ENCODE measurements at regions not wholly inside any gene's neighbourhood (a gene's known extent, or its start where the extent isn't known, plus 50 kb on each side); places are given as distances from the start of the nearest gene placed in this dataset.

GRCh38 chr13:106351251-106351650 is 184.2 kb downstream of the EFNB2 start:
- DNase-seq = no peak

DNA sequence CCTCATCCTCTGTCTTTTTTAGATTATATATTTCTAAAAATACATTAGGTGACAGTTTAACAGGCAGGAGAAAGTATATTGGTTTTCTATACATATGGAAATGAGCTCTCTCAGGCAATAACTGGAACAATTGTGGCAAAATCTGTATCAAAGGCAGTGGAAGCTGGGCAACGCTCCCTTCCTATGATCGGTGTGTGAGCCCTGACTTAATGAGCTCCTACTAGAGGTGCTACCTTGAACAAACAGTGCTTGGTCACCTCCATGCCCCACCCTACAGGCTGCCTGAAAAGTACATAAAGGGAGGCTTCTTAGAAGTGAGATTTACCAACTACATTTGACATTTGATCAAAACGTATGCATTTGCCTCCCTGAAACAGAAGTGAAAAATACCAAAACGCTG is 185.3 kb downstream of the EFNB2 start:
- no peak for DNase-seq

DNA sequence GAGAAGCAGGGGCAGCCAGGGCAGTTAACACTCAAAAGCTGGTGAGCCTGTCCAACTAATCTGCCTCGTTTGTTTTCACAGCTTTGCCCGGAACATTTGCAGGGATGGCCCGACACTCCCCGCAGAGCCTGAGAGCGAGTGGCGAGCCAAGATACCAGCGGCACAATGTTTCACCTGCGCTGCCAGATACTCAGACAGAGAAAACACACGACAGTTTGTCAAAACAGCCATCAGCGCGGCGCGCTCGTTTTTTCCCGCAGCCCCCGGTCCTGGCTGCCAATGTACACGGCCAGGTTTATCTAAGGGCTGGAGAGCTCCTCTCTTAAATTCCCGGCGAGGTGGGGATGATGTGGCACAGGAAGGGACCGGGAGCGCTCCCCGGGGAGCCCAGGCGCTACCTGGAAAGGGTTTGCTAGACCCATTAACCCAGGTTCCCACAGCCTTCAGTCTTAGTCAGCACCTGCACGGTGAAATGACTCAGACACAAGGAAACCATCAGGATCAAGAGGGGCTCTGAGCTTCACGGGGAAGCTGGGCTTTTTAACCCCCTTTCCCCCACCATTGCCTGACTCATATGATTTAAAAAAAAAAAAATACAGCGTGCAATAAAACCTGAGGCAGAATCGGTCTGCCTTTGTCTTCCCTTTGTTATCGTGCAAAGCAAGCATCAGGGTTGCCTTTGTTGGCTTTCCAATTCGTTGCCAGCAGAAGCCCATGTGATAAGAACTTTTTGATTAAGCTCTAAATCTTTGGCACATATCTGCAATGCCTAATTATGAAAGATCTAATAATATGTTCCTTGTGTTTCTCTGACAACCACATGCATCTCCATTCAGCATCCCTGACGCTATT is 186.2 kb downstream of the EFNB2 start:
- DNase-seq = peak in 1 of 2 donors; percentile 12

- no peak for DNase-seq
Observed at GRCh38 chr13:106348075-106348840, 187.2 kb downstream of the EFNB2 start.

GRCh38 chr13:106344342-106344741 is 191.1 kb downstream of the EFNB2 start:
- DNase-seq = no peak

GRCh38 chr13:106343836-106344235 is 191.6 kb downstream of the EFNB2 start:
- no peak for DNase-seq

- DNase-seq = no peak
Observed at GRCh38 chr13:106340249-106340648, 195.2 kb downstream of the EFNB2 start.

DNA sequence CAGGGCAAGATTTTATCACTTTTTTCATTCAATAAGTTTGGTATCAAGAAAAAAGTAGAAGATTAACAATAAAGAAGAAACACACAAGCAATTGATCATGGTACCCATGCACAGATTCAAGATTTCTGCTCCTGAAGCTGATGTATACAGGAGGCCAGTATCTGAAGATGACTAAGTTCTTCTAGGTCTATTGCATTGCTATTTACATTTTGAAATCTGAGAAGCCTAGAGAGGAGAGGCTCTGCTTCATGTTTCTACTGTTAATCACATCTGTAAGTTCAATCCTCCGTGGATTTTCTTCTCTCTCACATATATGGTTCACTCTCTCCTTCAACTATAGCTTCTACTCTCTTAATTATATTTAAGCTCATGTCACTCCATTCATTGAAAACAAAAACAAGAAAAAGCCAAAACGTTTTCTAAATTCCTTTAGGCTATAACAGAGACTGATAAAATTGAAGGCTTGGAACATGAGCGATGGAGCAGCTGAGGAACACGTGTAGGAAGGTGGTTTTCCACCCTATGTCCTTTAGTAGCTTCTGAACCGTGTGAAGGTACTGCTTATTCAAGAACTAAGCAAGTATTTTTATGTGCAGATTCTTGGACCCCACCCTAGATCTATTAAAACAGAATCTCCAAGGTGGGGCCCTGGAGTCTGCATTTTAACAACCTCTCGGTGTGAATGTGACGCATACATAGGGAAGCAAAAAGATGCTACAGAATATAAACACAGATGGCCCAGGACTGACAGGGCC is 198.2 kb downstream of the EFNB2 start:
- no peak for DNase-seq

DNA sequence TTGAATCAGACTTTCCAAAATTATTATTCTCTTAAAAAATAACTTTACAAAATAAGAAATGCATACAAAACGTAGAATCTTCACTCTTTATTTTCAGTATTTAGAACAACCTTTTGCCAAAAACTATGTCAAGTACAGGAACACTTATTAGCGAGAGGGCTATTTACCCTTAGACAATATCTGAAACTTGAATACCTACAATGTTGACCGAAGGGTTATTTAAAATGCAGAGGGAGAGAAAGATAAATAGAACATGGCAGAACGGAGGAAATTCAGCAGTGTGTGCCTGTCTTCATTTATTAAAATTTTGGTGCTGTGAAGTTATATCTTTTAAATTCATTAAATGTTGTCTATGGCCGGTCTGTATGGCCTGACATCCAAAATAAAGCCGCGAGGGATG is 198.8 kb downstream of the EFNB2 start:
- no peak for DNase-seq

- no peak for DNase-seq
Observed at GRCh38 chr13:106332621-106333020, 202.8 kb downstream of the EFNB2 start.

DNA sequence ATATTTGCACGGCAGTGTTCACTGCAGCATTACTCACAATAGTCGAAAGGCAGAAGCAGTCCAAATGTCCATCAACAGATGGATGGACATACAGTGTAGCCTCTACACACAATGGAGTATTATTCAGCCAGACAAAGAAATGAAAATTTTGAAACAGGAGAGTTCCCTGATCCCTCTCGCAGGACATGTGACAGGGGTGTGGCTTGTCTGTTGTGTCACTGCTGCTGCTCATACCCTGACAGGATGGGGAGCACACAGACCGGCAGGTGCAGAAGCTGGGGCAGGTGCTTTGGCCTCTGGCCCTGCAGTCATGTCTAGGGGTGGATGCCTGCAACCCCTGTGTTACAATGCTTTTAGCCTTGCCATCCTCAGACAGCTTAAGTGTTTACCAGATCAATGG is 204.3 kb downstream of the EFNB2 start:
- DNase-seq = no peak

- DNase-seq = no peak
Observed at GRCh38 chr13:106329941-106330340, 205.5 kb downstream of the EFNB2 start.

- no peak for DNase-seq
Observed at GRCh38 chr13:106326751-106327150, 208.7 kb downstream of the EFNB2 start.

- no peak for DNase-seq
Observed at GRCh38 chr13:106324444-106324843, 211.0 kb downstream of the EFNB2 start.

DNA sequence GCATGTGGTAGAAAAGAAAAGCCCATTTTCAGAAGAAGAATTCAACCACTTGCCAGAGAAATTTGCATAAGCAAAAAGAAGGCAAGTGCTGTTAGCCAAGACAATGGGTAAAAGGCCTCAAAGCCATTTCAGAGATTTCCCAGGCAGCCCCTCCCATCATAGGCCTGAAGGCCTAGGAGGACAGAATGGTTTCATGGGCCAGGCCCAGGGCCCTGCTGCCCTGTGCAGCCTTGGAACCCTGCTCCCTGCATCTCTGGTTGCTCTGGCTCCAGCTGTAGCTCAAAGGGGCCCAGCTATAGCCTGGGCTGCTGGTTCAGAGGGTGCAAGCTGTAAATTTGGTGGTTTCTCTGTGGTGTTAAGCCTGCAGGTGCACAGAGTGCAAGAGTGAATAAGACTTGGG is 212.8 kb downstream of the EFNB2 start:
- no peak for DNase-seq

- DNase-seq = peak; percentile 24 to 31
Observed at GRCh38 chr13:106318941-106319411, 216.5 kb downstream of the EFNB2 start.

DNA sequence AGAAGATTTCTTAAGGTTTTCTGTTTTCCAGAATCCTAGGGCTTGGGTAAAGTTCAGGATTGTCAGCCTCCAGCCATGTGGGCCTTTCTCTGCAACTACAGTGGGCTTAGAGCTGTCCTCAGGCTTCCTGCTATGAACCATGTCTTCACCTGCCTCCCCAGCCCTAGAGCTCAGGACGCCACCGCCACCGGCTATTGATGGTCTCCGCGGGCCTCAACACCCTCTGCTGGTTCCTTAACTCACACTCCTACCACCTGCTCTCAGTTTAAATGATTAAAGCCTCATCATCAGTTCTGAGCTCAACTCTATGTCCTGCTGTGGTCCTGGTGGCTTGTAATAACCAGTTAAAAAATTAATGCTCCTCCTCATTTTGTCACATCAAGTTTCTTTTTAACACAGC is 221.0 kb downstream of the EFNB2 start:
- DNase-seq = no peak

DNA sequence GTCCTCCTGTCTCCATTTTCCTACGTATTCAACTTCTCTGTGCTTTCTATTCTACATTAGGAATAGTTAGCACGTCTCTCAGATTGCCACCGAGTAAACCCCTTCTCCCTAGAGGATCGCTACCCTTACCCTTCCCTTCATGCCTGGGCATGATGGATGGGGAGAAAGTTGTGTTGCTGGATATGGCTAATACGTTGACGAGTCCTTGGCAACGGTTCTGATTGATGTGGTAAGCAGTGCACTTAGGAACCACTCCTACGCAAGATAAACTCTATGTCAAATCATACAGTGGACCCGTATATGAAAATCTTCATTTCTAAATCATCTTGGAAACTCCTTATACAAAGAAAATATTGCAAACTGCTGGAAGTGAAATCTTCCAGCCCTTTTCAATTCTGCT is 224.5 kb downstream of the EFNB2 start:
- no peak for DNase-seq

- DNase-seq = no peak
Observed at GRCh38 chr13:106310291-106310865, 225.1 kb downstream of the EFNB2 start.

DNA sequence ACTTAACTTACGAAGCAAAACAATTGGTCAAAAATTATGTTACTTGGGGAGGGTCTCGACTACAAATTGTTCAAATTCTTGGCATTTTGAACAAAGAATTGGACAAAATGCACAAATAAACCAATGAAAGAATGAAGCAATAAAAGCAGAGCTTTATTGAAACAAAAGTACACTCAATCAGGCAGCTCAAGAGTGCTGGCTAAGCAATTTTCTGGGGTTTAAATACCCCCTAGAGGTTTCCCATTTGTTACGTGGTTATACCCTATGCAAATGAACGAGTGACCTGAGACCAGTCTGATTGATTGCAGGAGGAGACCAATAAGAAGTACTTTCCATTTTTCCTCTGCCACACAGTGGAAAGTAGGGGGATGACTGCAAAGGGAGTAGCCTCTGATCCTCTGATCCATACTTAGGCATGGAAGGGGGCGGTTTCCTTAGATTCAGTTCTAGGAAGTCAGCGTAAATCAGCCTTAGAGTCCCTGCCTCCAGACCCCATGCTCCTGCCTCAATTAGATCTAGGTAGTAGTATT is 228.6 kb downstream of the EFNB2 start:
- DNase-seq = no peak

- no peak for DNase-seq
Observed at GRCh38 chr13:106302843-106303242, 232.6 kb downstream of the EFNB2 start.

DNA sequence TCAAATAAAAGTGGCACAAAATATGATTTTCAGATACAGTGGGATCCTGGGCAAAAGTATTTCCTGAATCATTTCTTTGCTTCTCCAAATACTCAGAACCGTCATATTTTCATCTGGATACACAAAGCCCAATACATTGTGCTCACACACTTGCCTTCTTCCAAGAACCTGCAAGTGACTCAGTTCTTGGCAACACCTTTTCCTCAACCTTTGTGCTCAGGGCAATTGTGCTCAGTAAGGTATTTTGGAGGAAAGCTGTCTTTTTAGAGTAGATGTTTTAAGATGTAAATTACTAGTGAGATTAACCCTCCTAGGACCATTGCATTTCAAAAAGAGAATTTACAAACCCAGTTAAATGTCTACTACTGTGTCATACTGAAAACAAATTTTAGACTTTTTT is 233.5 kb downstream of the EFNB2 start:
- DNase-seq = no peak

Measured in right lung (tissue), 2 donors.